B cell (primary cell): ENCODE measurements at regions not wholly inside any gene's neighbourhood (a gene's known extent, or its start where the extent isn't known, plus 50 kb on each side); places are given as distances from the start of the nearest gene placed in this dataset.

ENCODE experiments used
- ATAC-seq: fragments of 200-7000 bp; cut with Tn5 transposase; one replicate; pipeline ENCODE4 v1.10.0; 2021; ENCODE audit warnings: low read depth, mild to moderate bottlenecking, moderate number of reproducible peaks, moderate library complexity
- CTCF ChIA-PET: fragments of 350-600 bp; sonication (Branson Sonifier 250); formaldehyde crosslinking; loops from one replicate; lab custom pipeline; 2021; ENCODE audit warnings: antibody characterized with exemption, inconsistent platforms; lab: Charles Lee
- POLR2A ChIA-PET: fragments of 350-600 bp; sonication (Branson Sonifier 250); formaldehyde crosslinking; loops from one replicate; lab custom pipeline; 2021; ENCODE audit warnings: antibody characterized with exemption; lab: Charles Lee
- DNase-seq: peaks from one replicate; pipeline ENCODE4 v3.0.0; 2013
- H2AFZ ChIP-seq: 2 replicates; pipeline ENCODE4 v1.6.1; 2012; ENCODE audit warnings: mild to moderate bottlenecking, low read depth, low read length; ENCODE audit not compliant: insufficient read depth, poor library complexity, severe bottlenecking
- H3K27ac ChIP-seq, 2 donors: 1 replicate in 1 of 2; 2 replicates in 1 of 2; pipeline ENCODE4 v1.5.1; 2012 to 2013; ENCODE audit warnings: low read length in 2 of 2, mild to moderate bottlenecking in 2 of 2, moderate library complexity in 1 of 2
- H3K27me3 ChIP-seq, 4 experiments: fragments of 200-600 bp in 1 of 4; sonication (generic) in 1 of 4; replicated peaks in 1 of 4; 1 replicate in 2 of 4; 2 replicates in 2 of 4; pipeline versions ENCODE4 v1.6.1 to v1.7.0; 2013 to 2016; ENCODE audit warnings: low read length in 3 of 4, mild to moderate bottlenecking in 2 of 4, mixed read lengths in 1 of 4, moderate library complexity in 1 of 4; ENCODE audit not compliant: insufficient read depth in 4 of 4, control insufficient read depth in 3 of 4; ENCODE audit errors: control extremely low read depth in 1 of 4
- H3K36me3 ChIP-seq, 2 experiments: replicated peaks in 1 of 2; 1 replicate in 1 of 2; 2 replicates in 1 of 2; pipeline versions ENCODE4 v1.6.1 to v1.7.1; 2013; ENCODE audit warnings: low read length in 1 of 2; ENCODE audit not compliant: insufficient read depth in 2 of 2, control insufficient read depth in 1 of 2; ENCODE audit errors: control extremely low read depth in 1 of 2, extremely low read depth in 1 of 2
- H3K4me1 ChIP-seq, 2 donors: fragments of 200-600 bp in 1 of 2; sonication (generic) in 1 of 2; 1 replicate in 1 of 2; 2 replicates in 1 of 2; pipeline versions ENCODE4 v1.5.1 to v1.6.1; 2013 to 2017; ENCODE audit warnings: low read length in 2 of 2; ENCODE audit not compliant: control insufficient read depth in 2 of 2, insufficient read depth in 2 of 2
- H3K4me2 ChIP-seq: replicated peaks from 2 replicates; pipeline ENCODE3; 2012; ENCODE audit warnings: mild to moderate bottlenecking, low read depth, low read length; ENCODE audit not compliant: poor library complexity, severe bottlenecking
- H3K4me3 ChIP-seq, 5 experiments: fragments of 200-600 bp in 1 of 5; sonication (generic) in 1 of 5; 1 replicate in 3 of 5; 2 replicates in 2 of 5; pipeline versions ENCODE4 v1.5.1 to v1.7.0; 2011 to 2016; ENCODE audit warnings: low read length in 4 of 5, mild to moderate bottlenecking in 4 of 5, low read depth in 2 of 5, control low read depth in 1 of 5, moderate library complexity in 1 of 5; ENCODE audit not compliant: insufficient read depth in 1 of 5; ENCODE audit errors: control extremely low read depth in 1 of 5, extremely low read depth in 1 of 5
- H3K79me2 ChIP-seq: fragments of 200-600 bp; sonication (generic); one replicate; pipeline ENCODE4 v1.6.0; 2016; ENCODE audit warnings: low read length; ENCODE audit not compliant: control insufficient read depth, insufficient read depth
- H3K9ac ChIP-seq: fragments of 200-600 bp; sonication (generic); 2 replicates; pipeline ENCODE4 v1.6.1; 2017; ENCODE audit warnings: mild to moderate bottlenecking, low read length, moderate library complexity
- H3K9me3 ChIP-seq, 3 donors: one replicate each; pipeline versions ENCODE4 v1.6.1 to v1.7.1; 2013; ENCODE audit warnings: low read length in 2 of 3; ENCODE audit not compliant: control insufficient read depth in 2 of 3, insufficient read depth in 1 of 3; ENCODE audit errors: control extremely low read depth in 1 of 3
- H4K20me1 ChIP-seq: 2 replicates; pipeline ENCODE4 v1.6.0; 2012; ENCODE audit warnings: mild to moderate bottlenecking, low read length; ENCODE audit not compliant: insufficient read depth, control insufficient read depth, poor library complexity, severe bottlenecking
- H3K27ac Mint-ChIP-seq: one replicate; pipeline ENCODE4 v1.8.0; 2021; ENCODE audit warnings: mixed read lengths
- H3K27me3 Mint-ChIP-seq: one replicate; pipeline ENCODE4 v1.8.0; 2021; ENCODE audit warnings: mixed read lengths
- H3K4me1 Mint-ChIP-seq: one replicate; pipeline ENCODE4 v1.8.0; 2021; ENCODE audit warnings: mixed read lengths
- H3K4me3 Mint-ChIP-seq: one replicate; pipeline ENCODE4 v1.8.0; 2021; ENCODE audit warnings: mixed read lengths
- H3K9me3 Mint-ChIP-seq: one replicate; pipeline ENCODE4 v1.8.0; 2022; ENCODE audit warnings: mixed read lengths; ENCODE audit not compliant: insufficient read depth
- CTCF ChIP-seq: fragments of 200-600 bp; IDR thresholded peaks from one replicate; pipeline ENCODE4 v1.8.0; 2022; ENCODE audit warnings: antibody characterized with exemption, mild to moderate bottlenecking
- EZH2 ChIP-seq: IDR thresholded peaks from 2 replicates; pipeline ENCODE4 v1.6.1; 2012; ENCODE audit warnings: borderline replicate concordance, low read depth, mild to moderate bottlenecking, moderate library complexity, low read length; ENCODE audit not compliant: insufficient read depth, poor library complexity, severe bottlenecking
- WGBS: methylation state at CpG from one replicate; pipeline ENCODE4 v1.1.5; 2013; ENCODE audit warnings: missing lambda C conversion rate; ENCODE audit not compliant: insufficient coverage; 5-methylcytosine and 5-hydroxymethylcytosine counted together
- intact Hi-C: fragments of 100-400 bp; cut with micrococcal nuclease; formaldehyde crosslinking; loops from one replicate; pipeline ENCODE4 v1.10.0; 2022

GRCh38 chr5:135085133-135085935, 51.3 kb upstream of the PITX1 start:
- no peak overlapping the region for H3K27ac Mint-ChIP-seq
- Histone ChIP-seq H3K4me2 (no peak overlapping the region), H4K20me1 (no peaks in the 10 kb centered on the region), H3K9ac (no peak overlapping the region), H3K79me2 (no peaks in the 10 kb centered on the region), H3K4me3 (no peak overlapping the region), H2AFZ (no peak overlapping the region), H3K36me3 (no peaks in the 10 kb centered on the region), H3K9me3 (peaks cover 0 to 8% (median 7%) of the 10 kb centered on the region in 3 donors), H3K27ac (no peak overlapping the region), H3K27me3 (peaks cover 0 to 11% (median 1%) of the 10 kb centered on the region in 4 experiments), H3K4me1 (no peaks in the 10 kb centered on the region)
- H3K4me3 Mint-ChIP-seq = no peak overlapping the region
- H3K4me1 Mint-ChIP-seq = no peaks in the 10 kb centered on the region
- peaks cover 26% of the 10 kb centered on the region for H3K27me3 Mint-ChIP-seq
- ChIA-PET POLR2A (no interaction called here), CTCF (no interaction called here)
- TF ChIP-seq CTCF (no peak), EZH2 (no peak)
- ATAC-seq (no peak), DNase-seq (no peak)
- H3K9me3 Mint-ChIP-seq = peaks cover 5% of the 10 kb centered on the region
- intact Hi-C loops = no loop called here
- 78% methylated on average over 1 of the region's 6 CpGs for WGBS
